MV-4-11 (cell line): ENCODE measurements at regions not wholly inside any gene's neighbourhood (a gene's known extent, or its start where the extent isn't known, plus 50 kb on each side); places are given as distances from the start of the nearest gene placed in this dataset.

ENCODE experiments used
- DNase-seq: peaks from one replicate; lab custom pipeline; 2025; lab: John Stamatoyannopoulos, UW

DNA sequence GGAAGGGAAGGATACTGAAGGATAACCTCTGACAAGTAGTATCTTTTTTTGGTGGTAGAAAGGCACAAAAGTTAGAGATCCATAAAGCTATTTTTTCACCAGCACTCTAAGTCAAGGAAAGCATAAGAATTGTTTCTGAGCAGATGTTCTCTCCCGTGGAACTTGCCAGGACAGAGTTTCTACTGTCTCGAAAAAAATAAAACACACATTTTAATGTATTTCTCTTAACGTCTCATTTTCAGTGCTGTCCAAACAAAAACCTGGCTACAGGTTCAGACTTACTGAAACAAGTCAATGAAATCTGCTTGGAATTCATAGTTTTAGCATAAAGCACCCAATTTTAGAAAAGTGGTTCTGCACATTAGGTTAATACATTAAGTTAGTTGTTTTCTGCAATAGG lies 338.3 kb downstream of the LTN1 start:
- no peak for DNase-seq

DNA sequence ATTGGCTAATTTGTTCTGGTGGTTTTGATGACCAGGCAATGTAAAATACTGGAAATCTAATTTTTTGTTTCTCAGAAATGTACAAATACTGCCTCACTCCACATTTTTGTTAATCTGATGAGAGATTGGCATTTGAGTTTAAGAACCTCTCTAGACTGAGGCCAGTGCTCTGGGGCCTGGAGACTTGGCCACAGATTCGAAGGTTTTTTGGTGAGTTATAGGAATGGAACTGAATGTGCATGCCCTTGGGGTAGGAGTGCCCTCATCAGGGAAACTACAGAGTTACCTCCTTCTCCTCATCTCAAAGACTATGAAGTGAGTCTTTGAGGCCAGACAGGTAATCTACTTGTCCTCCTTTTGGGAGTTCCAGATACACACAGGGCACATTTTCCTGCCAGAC lies 347.9 kb downstream of the LTN1 start:
- no peak for DNase-seq

DNA sequence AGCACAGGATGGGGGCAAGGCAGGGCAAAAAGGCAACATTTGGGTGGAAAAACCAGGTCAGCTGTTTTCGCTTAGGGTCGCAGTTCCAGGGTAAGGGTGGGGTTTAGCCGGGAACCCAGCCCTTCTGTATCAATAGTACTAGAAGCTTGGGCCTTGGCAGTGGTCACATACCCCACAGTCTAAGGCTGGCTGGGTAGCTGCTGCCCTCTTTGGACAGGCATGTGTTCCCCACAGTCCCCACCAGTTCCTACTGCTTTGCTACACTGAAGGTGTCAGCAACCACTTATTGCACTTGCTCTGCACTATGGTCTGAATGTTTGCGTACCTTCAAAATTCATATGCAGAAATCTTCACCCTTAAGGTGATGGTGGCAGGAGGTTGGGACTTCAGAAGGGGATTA lies 349.8 kb downstream of the LTN1 start:
- DNase-seq, result no peak

DNA sequence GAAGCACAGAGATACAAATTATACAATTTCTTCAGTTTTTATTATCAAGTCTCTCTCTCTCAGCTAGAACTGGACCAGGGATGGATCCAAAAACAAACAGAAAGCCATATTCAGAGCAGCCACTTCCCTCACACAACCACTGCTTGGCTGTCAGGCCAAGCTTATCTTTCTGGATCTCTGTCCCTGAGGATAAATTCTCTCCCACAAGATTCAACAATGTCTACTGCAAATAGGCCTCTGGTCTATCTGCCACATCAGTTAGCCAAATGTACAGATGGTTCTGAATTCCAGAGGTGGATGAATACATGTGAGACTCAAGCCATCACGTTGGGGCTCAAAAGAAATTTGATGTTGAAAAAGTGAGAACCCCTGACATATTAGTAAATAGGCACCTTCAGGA lies 350.9 kb downstream of the LTN1 start:
- no peak for DNase-seq

DNA sequence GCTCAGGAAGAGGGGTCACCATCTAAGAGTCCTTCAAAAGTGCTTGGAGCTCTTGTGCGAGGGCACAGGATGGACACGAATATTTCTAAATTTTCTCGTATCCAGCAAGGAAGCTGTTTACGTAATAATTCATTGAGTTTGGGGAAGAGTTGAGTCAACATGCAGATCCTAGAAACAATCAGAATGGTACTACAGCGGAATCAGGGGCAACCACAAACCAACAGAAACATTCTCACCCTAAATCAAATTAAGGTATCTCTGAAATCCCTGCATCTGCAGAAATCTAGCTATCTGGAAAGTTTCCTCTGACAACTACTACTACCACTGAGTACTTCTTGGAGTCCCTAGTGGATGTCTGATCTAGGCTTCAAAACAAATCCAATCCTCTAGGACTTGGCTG lies 352.4 kb downstream of the LTN1 start:
- DNase-seq, result no peak

DNA sequence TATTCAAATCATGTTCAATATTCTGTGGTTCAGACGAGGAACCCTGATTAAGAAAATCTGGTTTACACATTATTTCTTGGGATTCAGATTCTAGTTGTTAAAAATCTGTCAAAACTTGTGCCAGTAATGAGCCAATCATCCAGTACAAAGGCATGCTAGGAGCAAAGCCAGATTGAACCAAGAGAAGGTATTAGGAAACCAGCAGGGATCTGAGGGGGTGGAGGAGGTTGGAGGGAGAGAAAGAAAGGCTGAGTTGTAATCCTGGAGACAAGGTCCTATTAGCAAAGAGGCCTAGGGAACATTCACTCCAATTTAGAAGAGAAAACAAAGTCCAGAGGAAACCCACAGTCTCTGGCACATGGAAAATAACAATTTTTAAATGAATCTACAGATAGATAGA lies 352.9 kb downstream of the LTN1 start:
- DNase-seq, result no peak

DNA sequence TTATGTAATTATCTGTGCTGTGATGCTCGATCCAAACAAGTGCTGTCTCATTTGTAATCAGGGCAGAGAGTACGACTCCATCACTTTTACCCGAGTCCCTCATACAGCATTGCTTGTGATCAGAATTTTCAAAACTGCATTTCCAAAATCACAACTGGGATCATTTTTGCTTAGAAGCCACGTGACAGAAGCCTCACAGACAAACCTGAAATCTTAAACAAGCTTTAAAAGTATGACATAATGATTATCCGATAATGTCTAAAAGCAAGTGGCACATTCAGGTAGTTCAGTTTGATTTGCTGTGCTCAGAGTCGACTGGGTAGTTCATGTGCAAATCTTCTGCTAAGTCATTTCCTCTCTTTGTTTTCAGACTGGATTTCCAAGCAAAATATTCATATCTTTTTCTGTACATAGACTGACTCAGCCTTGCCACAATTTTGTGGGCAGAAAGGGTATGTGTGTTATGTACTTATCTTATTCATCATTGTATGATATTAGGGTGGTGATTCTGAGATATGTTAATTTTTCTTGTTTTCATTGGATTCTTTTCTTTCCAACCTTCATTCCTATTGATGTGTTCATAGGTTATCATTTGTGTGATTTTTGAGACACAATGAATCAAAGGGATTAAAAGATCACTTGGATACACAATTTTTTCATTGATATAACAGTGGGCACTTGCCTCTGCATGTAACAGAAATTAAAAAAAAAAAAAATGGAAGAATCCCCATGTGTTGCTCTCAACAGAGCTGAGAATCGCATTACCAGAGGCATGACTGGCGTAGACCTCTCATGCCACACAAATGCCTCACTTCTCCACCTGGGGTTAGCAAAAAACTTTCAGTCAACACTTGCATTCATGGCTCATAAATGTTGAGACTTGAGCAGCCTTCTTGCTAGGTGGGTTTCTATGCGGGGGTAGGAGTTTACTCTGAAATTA lies 355.7 kb downstream of the LTN1 start:
- DNase-seq, result peak; percentile 27

DNA sequence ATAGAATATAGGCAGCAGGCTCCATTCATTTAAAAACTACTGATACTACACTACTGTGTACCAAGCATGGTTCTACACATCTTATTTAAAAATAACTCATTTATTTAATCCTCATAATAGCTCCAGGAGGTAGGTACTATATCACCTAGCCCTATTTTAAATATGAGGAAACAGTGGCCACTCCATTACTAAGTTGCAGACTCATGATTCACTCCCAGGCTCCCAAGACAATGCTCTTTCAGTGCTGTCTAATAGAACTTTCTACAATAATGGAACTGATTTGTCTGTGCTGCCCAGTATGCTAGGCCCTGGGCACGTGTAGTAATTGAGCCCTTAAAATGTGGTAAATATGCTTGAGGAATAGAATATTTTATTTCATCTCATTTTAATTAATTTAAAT lies 357.1 kb downstream of the LTN1 start:
- DNase-seq, result no peak

DNA sequence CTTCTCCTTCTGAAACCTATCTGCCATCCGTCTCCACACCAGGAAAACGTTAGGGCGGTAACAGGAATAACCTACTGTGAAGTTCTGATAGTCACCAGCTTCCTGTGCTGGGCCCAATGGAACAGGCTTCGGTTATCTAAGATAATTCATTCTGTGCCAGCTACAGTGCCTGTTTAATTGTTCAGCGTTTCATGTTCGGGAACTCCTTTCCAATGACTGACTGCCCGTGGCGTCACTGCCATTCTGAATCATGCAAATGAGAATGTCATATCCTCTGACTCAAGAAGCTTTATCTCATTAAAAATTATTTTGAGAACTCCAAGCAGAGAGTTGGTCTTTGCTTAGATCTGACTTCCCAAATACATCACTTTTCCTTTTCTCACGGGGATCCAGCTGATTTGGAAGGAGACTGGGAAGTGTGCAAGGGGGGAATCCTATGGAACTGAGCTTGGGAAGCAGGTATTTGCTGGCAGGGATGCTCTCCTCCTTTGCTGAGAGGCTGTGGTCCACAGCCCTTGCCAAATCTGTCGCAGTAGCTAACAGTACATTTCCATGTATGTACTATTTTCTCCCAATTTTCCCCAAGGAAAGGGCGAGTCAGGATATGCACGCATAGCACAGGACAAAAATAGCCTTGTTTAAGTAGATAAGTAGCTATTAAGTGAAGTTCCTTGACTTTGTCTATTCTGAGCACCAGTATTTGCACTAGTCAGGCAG lies 358.7 kb downstream of the LTN1 start:
- DNase-seq, result no peak

DNA sequence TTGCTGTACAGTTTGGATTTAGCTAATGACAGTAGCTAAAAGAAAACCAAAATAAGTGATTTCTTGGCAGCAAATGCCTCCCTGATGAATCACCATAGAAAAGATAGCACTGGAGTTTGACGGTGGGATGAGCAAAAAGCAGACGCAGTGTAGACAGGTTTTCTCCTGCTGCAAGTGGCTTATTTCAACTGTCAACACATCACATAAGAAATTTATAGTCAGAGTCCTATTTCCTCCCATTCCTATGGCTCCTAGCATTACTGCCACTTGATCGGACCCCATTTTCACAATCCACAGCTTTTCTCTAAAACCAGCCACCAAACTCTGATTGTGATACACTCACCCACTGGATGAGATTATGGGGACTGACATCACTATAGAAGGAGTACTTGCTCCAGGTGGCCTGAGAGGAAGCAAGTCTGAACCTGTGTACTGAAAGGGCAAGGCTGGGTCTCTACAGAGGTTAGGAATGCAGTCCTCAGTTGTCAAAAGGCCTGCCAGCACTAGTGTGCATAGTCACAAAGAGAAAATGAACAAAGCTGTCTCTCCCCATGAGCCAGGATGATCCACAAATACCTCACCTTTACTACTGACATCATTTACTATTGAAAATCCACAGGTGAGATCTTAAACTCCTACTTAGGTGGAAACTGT lies 359.8 kb downstream of the LTN1 start:
- DNase-seq, result no peak

DNA sequence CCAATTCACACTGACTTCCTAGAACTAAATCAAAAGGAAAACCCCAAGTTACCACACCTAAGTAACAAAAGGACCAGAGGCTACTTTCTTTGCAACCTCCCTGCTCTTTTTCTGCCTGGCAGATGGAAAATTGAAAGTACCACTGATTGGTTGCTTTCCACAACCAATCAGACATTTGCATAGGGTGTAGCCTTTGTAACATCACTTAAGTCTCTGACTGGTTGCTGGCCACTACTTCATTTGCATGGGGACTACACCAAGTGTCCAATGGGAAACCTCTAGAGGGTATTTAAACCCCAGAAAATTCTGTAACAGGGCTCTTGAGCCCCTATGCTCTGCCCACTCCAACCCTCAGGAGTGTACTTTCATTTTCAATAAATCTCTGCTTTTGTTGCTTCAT lies 365.0 kb downstream of the LTN1 start:
- no peak for DNase-seq

DNA sequence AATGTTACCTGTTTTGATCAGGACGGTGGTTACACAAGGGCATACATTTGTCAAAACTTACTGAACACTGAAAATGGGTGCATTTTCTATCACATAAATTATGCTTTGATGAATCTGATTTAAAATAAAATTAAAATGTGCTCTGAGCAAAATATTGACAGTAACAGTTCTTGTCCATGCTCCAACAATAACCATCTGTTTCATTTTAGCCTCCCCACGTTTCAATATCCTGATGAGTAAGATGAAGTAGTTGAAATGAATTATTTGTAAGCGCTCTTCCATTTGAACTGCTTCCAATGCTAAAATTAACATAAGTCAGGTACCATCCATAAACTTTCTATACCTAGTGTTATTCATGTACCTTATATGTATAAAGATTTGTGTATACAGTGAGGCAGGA lies 365.4 kb downstream of the LTN1 start:
- no peak for DNase-seq

DNA sequence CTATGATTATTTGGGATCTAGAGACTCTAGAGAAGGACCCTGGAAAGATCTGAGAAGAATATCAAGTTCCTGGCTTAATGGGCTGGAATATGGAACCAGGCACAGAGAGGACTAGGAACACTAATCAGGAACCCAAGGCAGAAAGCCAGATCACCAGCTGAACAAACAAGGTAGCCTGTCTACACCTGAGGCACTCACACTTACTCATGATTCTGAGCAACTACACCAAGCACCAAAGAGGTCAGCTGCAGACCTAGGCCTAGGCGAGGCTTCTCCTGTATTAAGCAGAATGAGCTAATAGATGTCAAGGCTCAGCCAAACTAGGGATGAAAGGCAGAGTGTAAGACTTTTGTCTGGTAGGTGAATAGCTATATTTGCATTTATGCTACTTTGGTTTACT lies 368.1 kb downstream of the LTN1 start:
- DNase-seq, result no peak

DNA sequence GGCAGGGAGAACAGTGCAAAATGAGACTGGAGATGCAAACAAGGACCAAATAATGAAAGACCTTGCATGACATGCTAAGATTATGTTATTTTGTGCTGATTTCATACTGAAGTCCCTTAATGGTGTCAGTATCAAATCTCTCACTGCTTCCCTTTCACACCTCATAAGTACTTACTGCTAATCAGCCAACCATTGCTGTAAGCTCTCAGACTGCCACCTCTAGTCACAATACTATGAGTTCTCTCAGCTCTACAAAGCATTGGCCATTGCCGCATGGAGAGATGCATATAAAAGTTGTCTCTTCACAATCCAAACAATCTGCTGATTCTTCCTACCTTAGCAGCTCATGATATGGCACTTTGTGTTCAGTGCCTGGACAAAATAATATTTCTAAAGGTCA lies 375.4 kb downstream of the LTN1 start:
- no peak for DNase-seq

DNA sequence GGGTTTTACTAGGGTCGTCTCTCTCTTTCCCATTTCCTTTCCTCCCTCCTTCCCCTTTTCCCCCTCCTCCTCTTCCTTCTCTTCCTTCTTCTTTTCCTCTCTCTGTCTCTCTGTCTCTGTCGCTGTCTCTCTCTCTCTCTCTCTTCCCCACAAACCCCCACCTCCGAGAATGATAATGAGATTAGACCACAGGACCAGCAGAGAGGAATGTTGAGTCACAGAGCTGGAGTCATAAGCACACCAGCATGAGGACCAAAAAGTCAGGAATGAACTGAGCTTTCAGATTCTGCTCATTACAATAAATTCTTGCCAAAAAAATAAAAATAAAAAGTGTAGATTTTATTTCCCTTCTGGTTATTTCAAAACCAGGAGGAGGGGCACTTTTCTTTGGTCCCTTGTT lies 377.4 kb downstream of the LTN1 start:
- DNase-seq, result no peak

DNA sequence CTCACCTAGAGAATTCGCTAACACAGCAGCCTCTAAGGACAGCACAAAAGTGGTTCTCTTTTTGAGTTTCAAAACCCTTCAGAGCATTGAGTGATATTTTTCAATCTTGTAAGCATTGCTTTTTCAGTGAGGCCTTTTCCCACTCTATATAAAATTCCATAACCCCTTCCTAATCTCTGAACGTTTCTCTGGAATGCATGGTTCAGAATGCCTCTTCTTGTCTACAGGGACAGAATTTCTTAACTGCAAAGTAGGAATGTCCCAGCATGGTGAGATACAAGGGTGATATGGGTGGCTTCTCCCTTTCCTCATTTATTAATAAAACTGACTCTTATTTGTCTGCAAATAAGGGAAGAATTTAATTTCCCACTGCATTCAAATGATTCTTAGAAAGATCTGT lies 377.9 kb downstream of the LTN1 start:
- DNase-seq, result no peak

DNA sequence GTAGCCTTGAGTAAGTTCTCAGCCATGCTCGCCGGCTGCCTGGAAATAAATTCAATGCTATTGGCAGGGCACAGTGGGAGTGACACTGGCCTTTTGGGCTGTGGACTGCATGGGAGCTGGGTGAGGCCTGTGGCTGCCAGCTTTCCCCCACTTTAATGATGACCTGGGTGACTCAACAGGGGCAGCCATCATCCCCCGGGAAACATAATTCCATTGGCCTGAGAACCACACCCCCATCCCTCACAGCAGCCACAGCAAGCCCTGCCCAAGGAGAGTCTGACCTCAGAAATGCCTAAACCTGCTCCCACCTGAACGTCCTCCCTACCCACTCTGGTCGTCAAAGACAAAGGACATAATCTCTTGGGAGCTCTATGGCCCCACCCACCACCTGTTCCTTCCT lies 384.0 kb downstream of the LTN1 start:
- DNase-seq, result no peak

DNA sequence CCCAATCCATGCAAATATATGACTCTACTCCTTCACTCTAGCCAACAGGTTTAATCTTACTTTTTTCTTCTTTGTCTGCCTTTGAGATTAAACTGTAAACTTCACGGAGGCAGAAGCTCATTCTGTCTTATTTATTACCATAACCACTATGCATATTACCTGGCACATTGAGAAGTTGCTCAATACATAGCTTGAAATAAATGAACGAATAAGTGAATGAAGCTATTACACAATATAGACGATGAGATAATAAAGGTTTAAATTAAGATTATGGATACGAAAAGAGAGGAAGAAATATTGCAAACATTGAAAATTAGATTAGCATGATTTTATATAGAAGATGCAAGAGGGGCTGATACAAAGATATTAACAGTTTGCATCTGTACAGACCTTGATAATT lies 385.1 kb downstream of the LTN1 start:
- no peak for DNase-seq

DNA sequence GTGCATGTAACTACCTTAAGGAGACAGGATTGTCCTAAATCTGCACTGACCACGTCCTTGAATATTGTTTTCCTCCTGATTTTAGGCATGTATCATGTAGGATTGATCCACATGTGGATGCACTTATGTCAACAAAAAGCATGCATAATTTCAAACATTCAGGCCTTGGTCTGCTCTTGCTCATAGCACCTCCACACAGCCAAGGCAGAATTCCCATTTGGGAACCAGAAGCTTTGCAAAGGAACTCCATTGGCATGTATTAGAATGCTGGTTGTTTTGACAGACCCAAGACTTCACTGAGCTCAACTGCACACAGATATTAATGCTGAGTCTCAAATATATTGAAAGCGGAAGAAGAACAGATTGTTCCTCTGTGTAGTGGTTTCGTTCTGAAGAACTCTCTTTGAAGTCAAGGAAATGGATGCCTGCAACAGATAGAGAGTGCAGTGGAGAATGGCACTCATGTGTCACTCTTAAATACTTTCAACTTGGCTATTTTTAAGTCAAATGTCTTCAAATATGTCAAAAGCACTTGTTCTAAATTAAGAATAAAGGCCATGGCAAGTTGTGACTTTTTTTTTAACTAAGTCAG lies 387.6 kb downstream of the LTN1 start:
- peak; percentile 94 for DNase-seq

DNA sequence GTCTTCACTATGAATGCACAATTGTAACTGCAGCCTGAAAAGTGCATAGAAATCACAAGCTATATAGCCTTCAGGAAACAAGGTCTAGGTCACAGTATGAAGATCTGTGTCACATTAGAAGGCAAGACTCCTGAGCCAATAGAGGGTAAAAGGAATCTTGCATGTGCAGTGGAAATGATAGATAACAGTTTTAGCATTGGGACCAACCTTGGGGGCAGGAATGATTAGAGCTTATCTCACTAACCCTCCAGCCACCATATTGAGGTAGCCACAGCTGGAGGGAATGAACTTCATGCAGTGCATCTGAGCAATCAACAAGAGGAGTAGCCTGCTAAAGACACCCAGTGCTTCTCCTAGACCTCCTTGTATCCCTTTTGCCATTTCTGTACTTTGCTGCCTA lies 390.1 kb downstream of the LTN1 start:
- no peak for DNase-seq

DNA sequence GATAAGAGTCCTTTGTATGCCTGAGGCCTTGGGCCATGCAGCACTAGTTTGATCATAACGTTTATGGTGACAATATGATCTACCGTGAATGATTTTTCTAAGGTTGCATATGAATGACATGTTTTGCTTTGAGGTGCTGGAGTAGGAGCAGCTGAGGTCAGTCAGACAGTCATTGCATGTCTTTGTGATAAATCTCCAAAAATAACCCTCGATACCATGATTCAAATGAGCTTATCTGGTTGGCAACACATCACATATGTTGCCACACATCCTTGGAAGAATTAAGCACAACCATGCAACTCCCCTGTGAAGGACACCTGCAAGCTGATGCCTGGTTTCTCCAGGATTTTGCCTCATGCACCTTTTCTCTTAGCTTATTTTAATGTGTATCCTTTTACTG lies 394.5 kb downstream of the LTN1 start:
- no peak for DNase-seq

DNA sequence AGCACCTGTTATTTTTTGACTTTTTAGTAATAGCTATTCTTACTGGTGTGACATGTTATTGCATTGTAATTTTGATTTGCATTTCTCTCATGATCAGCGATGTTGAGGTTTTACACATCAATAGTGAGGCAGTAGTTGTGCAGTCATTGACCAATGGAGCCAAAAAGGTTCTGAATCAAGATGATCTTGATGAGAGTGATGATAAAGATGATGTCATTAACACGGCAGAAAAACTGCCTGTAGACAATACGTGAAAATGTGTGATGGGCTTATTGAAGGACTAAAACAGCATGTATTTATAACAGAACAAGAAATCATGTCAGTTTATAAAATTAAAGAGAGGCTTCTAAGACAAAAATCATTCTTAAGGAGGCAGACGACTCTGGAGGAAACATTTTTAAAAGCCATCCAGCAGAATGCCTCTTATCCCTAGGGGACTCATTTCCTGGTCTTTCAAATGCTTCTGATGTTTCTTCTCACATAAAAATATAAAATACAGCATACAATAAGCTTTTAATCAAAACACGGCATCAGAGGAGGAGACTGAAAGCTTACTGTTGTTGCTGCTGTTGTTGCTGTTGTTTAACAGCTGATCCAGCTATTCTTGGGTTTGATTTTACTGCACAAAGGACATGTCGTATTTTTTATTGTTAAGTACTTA lies 400.3 kb downstream of the LTN1 start:
- DNase-seq, result no peak
